Lung (tissue), 11 donors: ENCODE measurements at regions not wholly inside any gene's neighbourhood (a gene's known extent, or its start where the extent isn't known, plus 50 kb on each side); places are given as distances from the start of the nearest gene placed in this dataset.
A peak's percentile ranks its signal among the peaks of the same experiment; 100 is the strongest.

Source experiments
- ATAC-seq: fragments of 200-7000 bp; cut with Tn5 transposase; one replicate; pipeline ENCODE4 v1.9.1; 2020; ENCODE audit warnings: moderate number of reproducible peaks; ENCODE audit not compliant: insufficient read depth, low FRiP score
- DNase-seq, 3 donors: peaks; one replicate each; pipeline ENCODE4 v3.0.0-alpha.2; 2013 to 2017
- H3K27ac ChIP-seq, 2 donors: one replicate each; pipeline ENCODE4 v1.5.1; 2013; ENCODE audit warnings: mild to moderate bottlenecking in 2 of 2, moderate library complexity in 2 of 2, control low read depth in 1 of 2, inconsistent platforms in 1 of 2, low read depth in 1 of 2, low read length in 1 of 2
- H3K27me3 ChIP-seq, 3 donors: one replicate each; pipeline ENCODE4 v1.5.1; 2013; ENCODE audit warnings: low read length in 2 of 3; ENCODE audit not compliant: control insufficient read depth in 3 of 3, insufficient read depth in 3 of 3
- H3K36me3 ChIP-seq, 4 donors: one replicate each; pipeline ENCODE4 v1.5.1; 2013; ENCODE audit warnings: low read length in 4 of 4, mild to moderate bottlenecking in 1 of 4, moderate library complexity in 1 of 4; ENCODE audit not compliant: control insufficient read depth in 4 of 4, insufficient read depth in 4 of 4
- H3K4me1 ChIP-seq, 5 donors: one replicate each; pipeline ENCODE4 v1.5.1; 2013; ENCODE audit warnings: low read length in 5 of 5, mild to moderate bottlenecking in 2 of 5, moderate library complexity in 1 of 5; ENCODE audit not compliant: control insufficient read depth in 5 of 5, insufficient read depth in 5 of 5
- H3K4me3 ChIP-seq: one replicate; pipeline ENCODE4 v1.5.1; 2013; ENCODE audit warnings: mild to moderate bottlenecking, control low read depth, moderate library complexity
- H3K9ac ChIP-seq, 2 donors: one replicate each; pipeline ENCODE4 v1.5.1; 2013; ENCODE audit warnings: low read length in 2 of 2, control low read depth in 1 of 2; ENCODE audit not compliant: insufficient read depth in 1 of 2
- H3K9me3 ChIP-seq, 4 donors: one replicate each; pipeline ENCODE4 v1.5.1; 2013; ENCODE audit warnings: low read length in 3 of 4, mild to moderate bottlenecking in 1 of 4, moderate library complexity in 1 of 4; ENCODE audit not compliant: control insufficient read depth in 4 of 4, insufficient read depth in 3 of 4
- WGBS, 2 donors: extraction: QIAGEN DNeasy Blood & Tissue Kit; methylation state at CpG; one replicate each; pipeline ENCODE4 v1.1.7; 2013; 5-methylcytosine and 5-hydroxymethylcytosine counted together
- TF ChIP-seq, protein P1 (sequence below): IDR thresholded peaks from 2 replicates; pipeline ENCODE4 v1.5.1; 2012; ENCODE audit warnings: mild to moderate bottlenecking; ENCODE audit errors: control extremely low read depth, extremely low read depth
- donor health status: control.
- donor health status: control.
- donor health status: Bipolar disorder and iron deficiency.
- donor health status: healthy.
- donor health status: DM: yes; HTN: yes; CAD: no.

DNA sequence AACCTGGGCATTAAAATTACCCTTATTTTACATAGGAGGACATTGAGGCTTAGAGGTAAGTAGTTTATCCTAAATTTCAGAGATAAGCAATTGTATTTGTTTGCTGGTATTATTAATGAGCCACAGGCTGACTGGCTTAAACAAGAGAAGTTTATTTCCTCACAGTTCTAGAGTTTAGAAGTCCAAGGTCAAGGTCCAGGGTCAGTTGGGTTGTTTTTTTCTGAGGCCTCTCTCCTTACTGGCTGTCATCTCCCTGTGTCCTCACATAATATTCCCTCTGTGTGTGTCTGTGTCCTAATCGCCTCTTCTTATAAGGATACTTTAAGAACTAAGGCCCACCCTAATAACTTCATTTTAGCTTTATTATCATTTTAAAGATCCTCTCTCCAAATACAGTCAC lies 294.9 kb upstream of the ATP5MC3 start:
- ATAC-seq, result no peak
- WGBS, 2 donors, result 87 to 90% methylated on average over 1 of the region's 1 CpG
- Histone ChIP-seq H3K4me3 (no peak overlapping the region), H3K27ac (no peak overlapping the region), H3K36me3 (no peaks in the 10 kb centered on the region), H3K4me1 (no peaks in the 10 kb centered on the region), H3K9me3 (no peaks in the 10 kb centered on the region), H3K9ac (no peak overlapping the region), H3K27me3 (no peaks in the 10 kb centered on the region)
- DNase-seq, result no peak
- TF ChIP-seq, protein P1, sequence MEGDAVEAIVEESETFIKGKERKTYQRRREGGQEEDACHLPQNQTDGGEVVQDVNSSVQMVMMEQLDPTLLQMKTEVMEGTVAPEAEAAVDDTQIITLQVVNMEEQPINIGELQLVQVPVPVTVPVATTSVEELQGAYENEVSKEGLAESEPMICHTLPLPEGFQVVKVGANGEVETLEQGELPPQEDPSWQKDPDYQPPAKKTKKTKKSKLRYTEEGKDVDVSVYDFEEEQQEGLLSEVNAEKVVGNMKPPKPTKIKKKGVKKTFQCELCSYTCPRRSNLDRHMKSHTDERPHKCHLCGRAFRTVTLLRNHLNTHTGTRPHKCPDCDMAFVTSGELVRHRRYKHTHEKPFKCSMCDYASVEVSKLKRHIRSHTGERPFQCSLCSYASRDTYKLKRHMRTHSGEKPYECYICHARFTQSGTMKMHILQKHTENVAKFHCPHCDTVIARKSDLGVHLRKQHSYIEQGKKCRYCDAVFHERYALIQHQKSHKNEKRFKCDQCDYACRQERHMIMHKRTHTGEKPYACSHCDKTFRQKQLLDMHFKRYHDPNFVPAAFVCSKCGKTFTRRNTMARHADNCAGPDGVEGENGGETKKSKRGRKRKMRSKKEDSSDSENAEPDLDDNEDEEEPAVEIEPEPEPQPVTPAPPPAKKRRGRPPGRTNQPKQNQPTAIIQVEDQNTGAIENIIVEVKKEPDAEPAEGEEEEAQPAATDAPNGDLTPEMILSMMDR, result no peak

DNA sequence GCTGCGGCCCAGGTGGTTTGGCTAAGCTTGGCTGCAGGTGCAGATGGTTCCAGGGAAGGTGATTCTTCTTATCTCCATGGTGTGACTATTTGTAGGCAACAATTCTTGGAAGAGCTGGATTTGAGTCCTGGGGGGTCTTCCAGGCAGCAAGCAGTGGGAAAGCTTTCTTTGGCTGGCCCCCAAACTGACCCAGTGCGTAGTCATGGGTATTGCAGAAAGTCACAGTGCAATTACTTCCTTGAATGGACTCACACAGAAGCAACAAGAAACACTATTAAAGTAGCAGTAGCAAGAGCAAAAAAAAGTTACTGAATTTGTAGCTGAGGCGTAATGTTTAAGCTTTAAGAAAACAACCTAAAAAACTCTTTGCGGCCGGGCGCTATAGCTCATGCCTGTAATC lies 293.6 kb upstream of the ATP5MC3 start:
- Histone ChIP-seq H3K4me1 (no peaks in the 10 kb centered on the region), H3K4me3 (no peak overlapping the region), H3K9me3 (no peaks in the 10 kb centered on the region), H3K27me3 (no peaks in the 10 kb centered on the region), H3K36me3 (no peaks in the 10 kb centered on the region), H3K9ac (no peak overlapping the region), H3K27ac (no peak overlapping the region)
- ATAC-seq (no peak), DNase-seq (no peak)
- WGBS, 2 donors, result 89 to 97% methylated on average over 6 of the region's 6 CpGs
- TF ChIP-seq, protein P1, result no peak

DNA sequence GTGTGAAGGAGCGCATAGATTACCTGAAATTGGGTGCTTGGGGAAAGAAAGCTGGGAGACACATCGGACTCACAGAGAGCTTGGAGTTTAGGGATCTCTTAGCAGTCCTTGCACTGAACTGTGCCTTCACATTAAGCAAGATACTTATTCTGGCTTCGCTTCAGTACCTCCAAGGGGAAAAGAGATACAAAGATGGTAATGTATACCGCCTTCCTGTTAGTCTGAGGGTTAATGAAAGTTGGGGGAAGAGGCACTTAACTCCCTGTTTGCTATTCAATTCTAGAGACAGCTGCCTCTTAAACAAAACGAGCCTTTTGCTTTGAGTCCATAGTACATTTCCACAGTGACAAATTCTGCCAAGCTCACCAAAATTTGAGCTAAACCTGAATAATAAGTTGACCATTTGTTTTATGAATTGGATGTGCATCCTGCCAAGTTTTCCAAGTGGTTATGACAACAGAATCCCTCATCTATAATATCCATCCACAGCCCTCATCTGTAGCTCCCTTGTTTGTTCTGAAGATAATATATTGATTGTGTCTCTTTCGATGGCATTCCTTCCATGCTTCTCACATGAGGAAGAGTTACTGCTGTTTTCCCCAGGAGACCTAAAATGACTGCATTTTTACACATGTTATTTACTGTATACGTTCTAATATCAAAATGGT lies 287.1 kb upstream of the ATP5MC3 start:
- WGBS, 2 donors, result 77 to 92% methylated on average over 7 of the region's 7 CpGs
- H3K27me3 ChIP-seq, result no peaks in the 10 kb centered on the region
- peaks cover 0 to 19% (median 0%) of the 10 kb centered on the region in 5 donors for H3K4me1 ChIP-seq
- H3K4me3 ChIP-seq, result no peak overlapping the region
- H3K36me3 ChIP-seq, result no peaks in the 10 kb centered on the region
- H3K9me3 ChIP-seq, result peaks cover 0 to 2% (median 0%) of the 10 kb centered on the region in 4 donors
- DNase-seq, result no peak
- H3K9ac ChIP-seq, result no peak overlapping the region
- H3K27ac ChIP-seq, result no peak overlapping the region
- TF ChIP-seq, protein P1, result no peak
- no peak for ATAC-seq

DNA sequence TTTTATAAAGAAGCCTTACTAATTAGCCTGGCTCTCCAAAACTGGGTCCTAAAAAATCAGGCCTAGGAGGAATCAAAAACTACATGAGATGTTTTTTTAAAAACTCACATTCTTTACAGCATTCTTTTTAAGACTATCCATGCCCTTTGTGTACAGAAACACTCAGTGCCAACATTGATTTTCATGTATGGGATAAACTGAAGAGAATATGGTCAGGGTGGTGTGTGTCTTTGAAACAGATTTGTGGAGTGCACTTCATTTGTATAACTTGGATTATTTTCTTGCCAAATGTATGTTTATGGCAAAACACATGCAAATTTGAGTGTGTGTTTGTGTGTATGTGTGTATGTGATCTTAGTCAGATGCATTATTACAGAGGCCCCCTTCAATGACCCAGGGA lies 283.6 kb upstream of the ATP5MC3 start:
- Histone ChIP-seq H3K4me1 (peaks cover 0 to 26% (median 0%) of the 10 kb centered on the region in 5 donors), H3K36me3 (no peaks in the 10 kb centered on the region), H3K4me3 (no peak overlapping the region), H3K9ac (no peak overlapping the region), H3K27ac (no peak overlapping the region), H3K9me3 (peaks cover 0 to 7% (median 0%) of the 10 kb centered on the region in 4 donors), H3K27me3 (no peaks in the 10 kb centered on the region)
- TF ChIP-seq, protein P1, result no peak
- DNase-seq (peak in 2 of 3 donors; percentile 72 to 76), ATAC-seq (no peak)
